CD8-positive, alpha-beta memory T cell (primary cell): ENCODE measurements at regions not wholly inside any gene's neighbourhood (a gene's known extent, or its start where the extent isn't known, plus 50 kb on each side); places are given as distances from the start of the nearest gene placed in this dataset.

ENCODE experiments used
- CTCF ChIA-PET: fragments of 350-600 bp; sonication (Branson Sonifier 250); formaldehyde crosslinking; loops from one replicate; lab custom pipeline; 2021; ENCODE audit warnings: antibody characterized with exemption; lab: Charles Lee
- POLR2A ChIA-PET: fragments of 350-600 bp; sonication (Branson Sonifier 250); formaldehyde crosslinking; loops from one replicate; lab custom pipeline; 2021; ENCODE audit warnings: antibody characterized with exemption; lab: Charles Lee
- DNase-seq, 5 donors: peaks; one replicate each; pipeline versions ENCODE4 v3.0.0 to v3.0.0-alpha.2; 2020 to 2022; ENCODE audit warnings: mixed read lengths in 1 of 5
- H3K27ac ChIP-seq: one replicate; pipeline ENCODE4 v1.7.0; 2013; ENCODE audit warnings: low read depth, mild to moderate bottlenecking, low read length, moderate library complexity
- H3K27me3 ChIP-seq: 2 replicates; pipeline ENCODE4 v1.7.0; 2013; ENCODE audit warnings: low read length, mild to moderate bottlenecking; ENCODE audit not compliant: insufficient read depth, poor library complexity, severe bottlenecking
- H3K36me3 ChIP-seq: 2 replicates; pipeline ENCODE4 v1.7.0; 2013; ENCODE audit warnings: mild to moderate bottlenecking, low read length, moderate library complexity; ENCODE audit not compliant: insufficient read depth
- H3K4me1 ChIP-seq: 2 replicates; pipeline ENCODE4 v1.7.0; 2013; ENCODE audit warnings: mild to moderate bottlenecking, low read length, moderate library complexity; ENCODE audit not compliant: insufficient read depth
- H3K4me3 ChIP-seq: 2 replicates; pipeline ENCODE4 v1.7.0; 2013; ENCODE audit warnings: mild to moderate bottlenecking, low read length
- H3K9me3 ChIP-seq: 2 replicates; pipeline ENCODE4 v1.7.0; 2013; ENCODE audit warnings: mild to moderate bottlenecking, low read length
- H3K27ac Mint-ChIP-seq, 8 donors: one replicate each; pipeline ENCODE4 v1.8.0; 2020 to 2021; ENCODE audit warnings: mixed read lengths in 8 of 8, mild to moderate bottlenecking in 6 of 8, inconsistent platforms in 3 of 8, moderate library complexity in 3 of 8
- H3K27me3 Mint-ChIP-seq, 2 donors: one replicate each; pipeline ENCODE4 v1.8.0; 2020 to 2021; ENCODE audit warnings: mixed read lengths in 2 of 2, mild to moderate bottlenecking in 1 of 2, moderate library complexity in 1 of 2
- H3K36me3 Mint-ChIP-seq, 3 donors: one replicate each; pipeline ENCODE4 v1.8.0; 2020 to 2021; ENCODE audit warnings: mixed read lengths in 3 of 3, inconsistent platforms in 1 of 3, mild to moderate bottlenecking in 1 of 3
- H3K4me1 Mint-ChIP-seq, 3 donors: one replicate each; pipeline ENCODE4 v1.8.0; 2020 to 2021; ENCODE audit warnings: mixed read lengths in 3 of 3, inconsistent platforms in 1 of 3, mild to moderate bottlenecking in 1 of 3
- H3K4me3 Mint-ChIP-seq, 7 donors: one replicate each; pipeline ENCODE4 v1.8.0; 2020 to 2021; ENCODE audit warnings: mixed read lengths in 7 of 7, mild to moderate bottlenecking in 6 of 7, moderate library complexity in 4 of 7, inconsistent platforms in 2 of 7
- H3K9me3 Mint-ChIP-seq, 5 donors: one replicate each; pipeline ENCODE4 v1.8.0; 2020 to 2022; ENCODE audit warnings: mixed read lengths in 5 of 5, mild to moderate bottlenecking in 3 of 5, moderate library complexity in 2 of 5, inconsistent platforms in 1 of 5

DNA sequence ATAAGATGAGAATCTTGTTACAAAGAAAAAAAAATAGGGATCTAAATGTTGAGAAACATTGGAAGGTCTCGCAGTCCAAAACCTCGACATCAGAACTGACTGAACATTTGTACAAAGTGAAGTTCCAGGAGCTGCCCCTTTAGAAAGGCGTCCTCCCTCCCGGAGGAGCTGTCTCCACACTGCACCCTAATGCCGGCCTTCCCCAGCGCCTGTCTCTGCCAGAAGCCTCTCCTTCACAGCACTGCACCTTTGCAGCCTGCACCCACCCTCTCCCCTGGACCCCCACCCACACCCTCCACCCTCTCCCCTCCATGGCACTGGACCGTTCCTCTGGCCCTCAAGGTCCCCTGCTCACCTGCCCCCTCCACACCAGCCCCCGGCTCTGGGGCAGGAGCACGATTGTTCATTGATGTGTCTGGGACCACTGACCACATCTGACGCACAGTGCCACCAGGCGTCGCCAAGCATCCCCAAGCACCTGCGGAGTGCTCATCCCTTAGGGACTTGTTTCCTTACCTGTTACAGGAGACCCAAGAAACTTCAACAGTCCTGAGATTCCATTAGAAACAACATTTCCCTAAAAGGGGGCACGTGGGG, 90.3 kb upstream of the SNTG2 start:
- Mint-ChIP-seq H3K27me3 (peaks cover 3% of the 10 kb centered on the region in 2 donors), H3K36me3 (no peaks in the 10 kb centered on the region), H3K4me1 (peaks cover 9 to 13% (median 13%) of the 10 kb centered on the region in 3 donors), H3K9me3 (peaks cover 0 to 4% (median 0%) of the 10 kb centered on the region in 5 donors), H3K27ac (no peak overlapping the region), H3K4me3 (no peak overlapping the region)
- peaks cover 4% of the 10 kb centered on the region for H3K4me1 ChIP-seq
- H3K27me3 ChIP-seq: no peaks in the 10 kb centered on the region
- ChIA-PET POLR2A (no interaction called here), CTCF (no interaction called here)
- H3K9me3 ChIP-seq: no peaks in the 10 kb centered on the region
- H3K36me3 ChIP-seq: no peaks in the 10 kb centered on the region
- DNase-seq: no peak
- H3K4me3 ChIP-seq: no peak overlapping the region
- H3K27ac ChIP-seq: no peak overlapping the region

DNA sequence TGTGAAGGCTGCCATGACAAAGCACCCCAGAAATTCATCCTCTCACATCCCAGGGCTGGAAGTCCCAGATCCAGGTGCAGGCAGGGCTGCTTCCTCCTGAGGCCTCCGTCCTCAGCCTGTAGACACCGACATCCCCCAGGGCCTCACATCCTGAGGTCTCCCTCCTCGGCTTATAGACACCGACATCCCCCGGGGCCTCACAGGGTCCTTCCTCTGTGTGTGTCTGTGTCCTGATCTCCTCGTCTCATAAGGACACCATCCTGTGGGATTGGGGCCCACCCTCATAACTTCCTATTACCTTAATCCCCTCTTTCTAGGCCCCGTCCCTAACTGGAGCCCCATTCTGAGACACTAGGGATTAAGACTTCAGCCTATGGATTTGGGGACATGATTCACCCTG, 92.0 kb upstream of the SNTG2 start:
- Mint-ChIP-seq H3K27me3 (peaks cover 2 to 3% of the 10 kb centered on the region in 2 donors), H3K4me1 (peaks cover 20 to 26% (median 24%) of the 10 kb centered on the region in 3 donors), H3K4me3 (no peak overlapping the region), H3K27ac (peak overlapping the region in 1 of 8 donors; percentile 33), H3K36me3 (no peaks in the 10 kb centered on the region), H3K9me3 (peaks cover 0 to 19% (median 0%) of the 10 kb centered on the region in 5 donors)
- Histone ChIP-seq H3K4me3 (no peak overlapping the region), H3K27ac (no peak overlapping the region), H3K36me3 (no peaks in the 10 kb centered on the region), H3K4me1 (peaks cover 11% of the 10 kb centered on the region), H3K9me3 (no peaks in the 10 kb centered on the region), H3K27me3 (no peaks in the 10 kb centered on the region)
- CTCF ChIA-PET: no interaction called here
- no peak for DNase-seq
- POLR2A ChIA-PET: no interaction called here

DNA sequence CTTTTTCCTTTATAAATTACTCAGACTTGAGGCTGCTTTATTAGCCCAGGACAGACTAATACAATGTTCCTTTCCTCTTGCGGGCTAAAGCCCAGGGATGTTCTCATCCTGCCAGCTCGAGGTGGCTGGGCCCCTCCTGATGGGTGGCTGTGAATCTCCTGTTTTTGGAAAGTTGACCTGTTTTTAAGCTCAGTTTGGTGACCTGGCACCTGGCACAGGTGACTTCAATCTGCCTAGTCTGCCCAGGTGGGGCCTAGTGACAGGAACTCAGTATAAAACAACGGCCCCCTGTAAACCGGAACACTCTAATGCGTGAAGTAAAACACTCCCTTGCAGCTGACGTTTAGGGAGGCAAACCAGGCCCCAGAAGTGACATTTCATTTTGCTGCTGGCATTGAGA, 92.7 kb upstream of the SNTG2 start:
- H3K36me3 ChIP-seq: no peaks in the 10 kb centered on the region
- H3K4me1 Mint-ChIP-seq: peaks cover 20 to 26% (median 24%) of the 10 kb centered on the region in 3 donors
- CTCF ChIA-PET: no interaction called here
- H3K36me3 Mint-ChIP-seq: no peaks in the 10 kb centered on the region
- no peak for DNase-seq
- peaks cover 0 to under 1% of the 10 kb centered on the region in 2 donors for H3K27me3 Mint-ChIP-seq
- H3K4me1 ChIP-seq: peaks cover 11% of the 10 kb centered on the region
- H3K4me3 ChIP-seq: no peak overlapping the region
- H3K27me3 ChIP-seq: no peaks in the 10 kb centered on the region
- H3K27ac Mint-ChIP-seq: peak overlapping the region in 2 of 8 donors; percentile 53 to 80
- H3K4me3 Mint-ChIP-seq: no peak overlapping the region
- POLR2A ChIA-PET: no interaction called here
- H3K27ac ChIP-seq: no peak overlapping the region
- peaks cover 0 to 19% (median 0%) of the 10 kb centered on the region in 5 donors for H3K9me3 Mint-ChIP-seq
- no peaks in the 10 kb centered on the region for H3K9me3 ChIP-seq

DNA sequence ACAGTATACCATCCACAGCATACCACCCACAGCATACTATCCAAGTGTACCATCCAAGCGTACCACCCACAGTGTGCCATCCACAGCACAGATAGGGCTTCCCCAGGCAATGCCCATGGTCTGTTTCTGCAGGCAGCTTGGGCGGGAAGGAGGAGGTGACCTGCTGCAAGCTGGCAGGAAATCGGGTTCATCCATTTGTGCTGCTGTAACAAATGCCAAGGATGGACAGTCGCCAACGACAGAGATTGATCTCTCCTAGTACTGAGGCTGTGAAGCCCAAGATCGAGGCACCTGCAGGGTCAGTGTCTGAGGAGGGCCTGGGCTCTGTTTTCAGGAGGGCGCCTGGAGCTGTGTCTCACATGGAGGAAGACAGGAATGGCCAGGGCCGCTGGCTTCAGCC, 93.6 kb upstream of the SNTG2 start:
- ChIA-PET POLR2A (no interaction called here), CTCF (no interaction called here)
- no peak for DNase-seq
- peak overlapping the region in 1 of 8 donors; percentile 45 for H3K27ac Mint-ChIP-seq
- Histone ChIP-seq H3K9me3 (no peaks in the 10 kb centered on the region), H3K4me3 (no peak overlapping the region), H3K27ac (no peak overlapping the region), H3K4me1 (peaks cover 11% of the 10 kb centered on the region), H3K27me3 (no peaks in the 10 kb centered on the region), H3K36me3 (no peaks in the 10 kb centered on the region)
- no peaks in the 10 kb centered on the region for H3K27me3 Mint-ChIP-seq
- no peaks in the 10 kb centered on the region for H3K36me3 Mint-ChIP-seq
- H3K9me3 Mint-ChIP-seq: peaks cover 0 to 19% (median 0%) of the 10 kb centered on the region in 5 donors
- peaks cover 20 to 26% (median 24%) of the 10 kb centered on the region in 3 donors for H3K4me1 Mint-ChIP-seq
- no peak overlapping the region for H3K4me3 Mint-ChIP-seq

DNA sequence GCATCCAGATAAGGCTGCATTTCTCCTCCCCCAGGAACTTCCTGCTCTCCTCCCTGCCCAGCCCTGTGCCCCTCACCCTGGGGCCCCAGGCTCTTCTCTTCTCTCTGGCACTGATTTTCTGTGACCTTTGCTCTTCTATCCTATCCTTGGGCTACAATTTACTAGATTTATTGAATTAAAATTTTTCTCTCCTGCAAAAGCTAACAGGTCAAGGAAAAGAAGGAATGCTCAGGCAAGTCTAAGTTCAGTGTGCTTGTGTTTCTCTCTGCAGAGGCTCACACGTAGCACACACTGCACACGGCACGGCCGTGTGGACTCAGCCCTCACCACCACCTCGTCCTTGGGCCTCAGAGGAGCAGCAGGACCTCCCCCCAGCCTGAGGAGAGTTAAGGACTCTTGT, 94.2 kb upstream of the SNTG2 start:
- no peaks in the 10 kb centered on the region for H3K27me3 Mint-ChIP-seq
- DNase-seq: no peak
- H3K4me3 Mint-ChIP-seq: no peak overlapping the region
- H3K4me1 Mint-ChIP-seq: peaks cover 20 to 26% (median 24%) of the 10 kb centered on the region in 3 donors
- H3K27ac Mint-ChIP-seq: peak overlapping the region in 1 of 8 donors; percentile 25
- Histone ChIP-seq H3K27me3 (no peaks in the 10 kb centered on the region), H3K9me3 (no peaks in the 10 kb centered on the region), H3K4me3 (no peak overlapping the region), H3K36me3 (no peaks in the 10 kb centered on the region), H3K27ac (no peak overlapping the region), H3K4me1 (peaks cover 11% of the 10 kb centered on the region)
- CTCF ChIA-PET: no interaction called here
- POLR2A ChIA-PET: no interaction called here
- no peaks in the 10 kb centered on the region for H3K36me3 Mint-ChIP-seq
- H3K9me3 Mint-ChIP-seq: peaks cover 0 to 19% (median 0%) of the 10 kb centered on the region in 5 donors

DNA sequence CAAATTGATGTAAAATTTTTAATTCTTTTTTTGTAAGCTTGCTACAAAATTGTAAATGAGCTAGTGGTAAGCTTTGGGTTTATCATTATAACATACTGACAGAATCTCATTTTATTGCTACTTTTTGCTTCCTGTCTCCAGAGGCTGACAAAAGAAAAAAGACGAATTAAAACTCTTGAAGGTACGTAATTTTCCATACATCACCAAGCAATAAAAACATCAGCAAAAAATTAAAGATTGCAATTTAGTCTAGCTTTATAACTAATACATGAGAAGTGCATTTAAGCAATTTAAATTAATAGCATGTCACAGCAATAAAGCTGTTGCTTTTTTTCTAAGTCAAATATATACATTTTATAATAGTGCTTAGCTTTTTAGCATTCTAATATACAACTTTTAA, 94.6 kb upstream of the SNTG2 start:
- Histone ChIP-seq H3K27me3 (no peaks in the 10 kb centered on the region), H3K27ac (no peak overlapping the region), H3K9me3 (no peaks in the 10 kb centered on the region), H3K4me1 (peaks cover 11% of the 10 kb centered on the region), H3K4me3 (no peak overlapping the region), H3K36me3 (no peaks in the 10 kb centered on the region)
- no peak overlapping the region for H3K27ac Mint-ChIP-seq
- DNase-seq: no peak
- peaks cover 20 to 26% (median 24%) of the 10 kb centered on the region in 3 donors for H3K4me1 Mint-ChIP-seq
- no peaks in the 10 kb centered on the region for H3K27me3 Mint-ChIP-seq
- H3K4me3 Mint-ChIP-seq: peak overlapping the region in 1 of 7 donors; percentile 61
- ChIA-PET CTCF (no interaction called here), POLR2A (no interaction called here)
- no peaks in the 10 kb centered on the region for H3K36me3 Mint-ChIP-seq
- H3K9me3 Mint-ChIP-seq: peaks cover 0 to 19% (median 0%) of the 10 kb centered on the region in 5 donors

DNA sequence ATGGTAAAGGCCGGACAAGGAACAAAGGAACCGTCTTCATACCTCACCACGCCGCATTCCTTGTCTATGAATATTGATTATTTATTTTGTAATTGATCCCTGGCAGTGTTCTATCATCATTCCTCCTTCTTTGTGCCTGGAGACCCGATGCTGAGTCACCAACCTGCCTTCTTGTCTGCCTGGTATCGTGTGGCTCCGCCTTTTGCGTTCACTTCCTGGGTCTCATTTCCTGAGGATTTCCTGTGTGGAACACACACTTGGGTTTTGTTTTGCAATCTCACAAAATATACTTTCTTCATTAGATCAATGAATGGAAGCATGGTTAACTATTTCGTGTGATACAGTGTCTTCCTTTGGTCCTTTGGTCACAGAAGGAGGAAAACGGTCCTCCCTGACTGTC, 95.5 kb upstream of the SNTG2 start:
- no peaks in the 10 kb centered on the region for H3K27me3 ChIP-seq
- Mint-ChIP-seq H3K4me3 (peak overlapping the region in 3 of 7 donors; percentile 6 to 61 (median 58)), H3K4me1 (peaks cover 20 to 26% (median 24%) of the 10 kb centered on the region in 3 donors), H3K27ac (peak overlapping the region in 5 of 8 donors; percentile 9 to 58 (median 31)), H3K27me3 (peaks cover 0 to 2% of the 10 kb centered on the region in 2 donors), H3K36me3 (no peaks in the 10 kb centered on the region), H3K9me3 (peaks cover 0 to 19% (median 0%) of the 10 kb centered on the region in 5 donors)
- H3K36me3 ChIP-seq: no peaks in the 10 kb centered on the region
- DNase-seq: peak in 2 of 5 donors; percentile 1 to 7
- H3K4me1 ChIP-seq: peaks cover 11% of the 10 kb centered on the region
- H3K4me3 ChIP-seq: no peak overlapping the region
- no peak overlapping the region for H3K27ac ChIP-seq
- no peaks in the 10 kb centered on the region for H3K9me3 ChIP-seq
- ChIA-PET CTCF (no interaction called here), POLR2A (no interaction called here)

DNA sequence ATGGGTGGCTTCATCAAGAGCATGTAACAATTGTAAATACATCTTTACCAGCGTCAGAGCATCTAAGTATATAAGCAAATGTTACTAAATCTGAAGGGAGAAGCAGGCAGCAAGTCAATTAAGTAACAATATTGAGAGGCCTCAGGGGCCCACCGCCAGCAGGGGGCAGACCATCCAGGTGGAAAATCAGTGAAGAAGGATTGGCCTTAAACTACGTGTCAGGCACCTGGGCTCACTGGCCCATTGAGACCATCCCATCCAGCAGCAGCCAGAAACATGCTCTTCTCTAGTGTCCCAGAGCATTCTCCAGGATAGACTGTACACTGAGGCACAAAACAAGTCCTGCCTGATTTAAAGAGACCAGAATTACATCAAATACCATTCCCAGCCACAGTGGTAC, 96.2 kb upstream of the SNTG2 start:
- Mint-ChIP-seq H3K36me3 (no peaks in the 10 kb centered on the region), H3K9me3 (peaks cover 0 to 19% (median 0%) of the 10 kb centered on the region in 5 donors), H3K27me3 (peaks cover 0 to 2% of the 10 kb centered on the region in 2 donors), H3K4me3 (peak overlapping the region in 3 of 7 donors; percentile 36 to 61 (median 58)), H3K4me1 (peaks cover 20 to 26% (median 24%) of the 10 kb centered on the region in 3 donors), H3K27ac (peak overlapping the region in 2 of 8 donors; percentile 57 to 67)
- no peak overlapping the region for H3K27ac ChIP-seq
- H3K9me3 ChIP-seq: no peaks in the 10 kb centered on the region
- no peaks in the 10 kb centered on the region for H3K27me3 ChIP-seq
- no peak overlapping the region for H3K4me3 ChIP-seq
- H3K36me3 ChIP-seq: no peaks in the 10 kb centered on the region
- peak in 1 of 5 donors; percentile 35 for DNase-seq
- ChIA-PET POLR2A (no interaction called here), CTCF (no interaction called here)
- peaks cover 11% of the 10 kb centered on the region for H3K4me1 ChIP-seq
